Left colon (tissue), 2 donors: ENCODE measurements at regions not wholly inside any gene's neighbourhood (a gene's known extent, or its start where the extent isn't known, plus 50 kb on each side); places are given as distances from the start of the nearest gene placed in this dataset.

Source experiments
- ATAC-seq: fragments of 200-7000 bp; cut with Tn5 transposase; one replicate; pipeline ENCODE4 v1.9.1; 2020; ENCODE audit warnings: mild to moderate bottlenecking, moderate library complexity
- DNase-seq, 2 donors: peaks; one replicate each; pipeline ENCODE4 v3.0.0-alpha.2; 2020
- intact Hi-C, 2 donors: fragments of 100-400 bp; cut with DNase I in 1 of 2; cut with micrococcal nuclease in 1 of 2; formaldehyde crosslinking; loops; one replicate each; pipeline versions ENCODE4 v1.11.2 to v1.14.0; 2022; cut with DNase I, micrococcal nuclease
- donor health status: DM: no; HTN: no; CAD: no.
- donor health status: DM: yes; HTN: yes; CAD: no.

- ATAC-seq = no peak
- no peak for DNase-seq
- intact Hi-C loops = no loop called here
These were observed 851.6 kb downstream of the CENPC start for GRCh38 chr4:66693694-66694093.

GRCh38 chr4:66691101-66691500, 854.2 kb downstream of the CENPC start:
- intact Hi-C loops = no loop called here
- ATAC-seq (no peak), DNase-seq (no peak)

GRCh38 chr4:66688674-66689073, 856.6 kb downstream of the CENPC start:
- no peak for ATAC-seq
- no peak for DNase-seq

GRCh38 chr4:66687459-66687858, 857.8 kb downstream of the CENPC start:
- intact Hi-C loops = no loop called here
- ATAC-seq = no peak
- no peak for DNase-seq

More at GRCh38 chr4:66688674-66689073, 856.6 kb downstream of the CENPC start:
- intact Hi-C loops = no loop called here

- intact Hi-C loops = no loop called here
- no peak for ATAC-seq
These were observed 863.3 kb downstream of the CENPC start for GRCh38 chr4:66681962-66682361.

GRCh38 chr4:66667249-66667648, 878.1 kb downstream of the CENPC start:
- no peak for DNase-seq
- intact Hi-C loops = no loop called here
- ATAC-seq = no peak

More at GRCh38 chr4:66681962-66682361, 863.3 kb downstream of the CENPC start:
- no peak for DNase-seq

GRCh38 chr4:66662620-66663019, 882.7 kb downstream of the CENPC start:
- ATAC-seq = no peak
- intact Hi-C loops = no loop called here
- DNase-seq = no peak

GRCh38 chr4:66658809-66659208, 886.5 kb downstream of the CENPC start:
- DNase-seq = no peak
- ATAC-seq = no peak
- intact Hi-C loops = no loop called here

GRCh38 chr4:66655505-66655904, 889.8 kb downstream of the CENPC start:
- intact Hi-C loops = no loop called here
- no peak for DNase-seq
- ATAC-seq = no peak

- DNase-seq (no peak), ATAC-seq (no peak)
- intact Hi-C loops = no loop called here
These were observed 891.4 kb downstream of the CENPC start for GRCh38 chr4:66653937-66654336.

- ATAC-seq (no peak), DNase-seq (no peak)
- intact Hi-C loops = no loop called here
These were observed 896.1 kb downstream of the CENPC start for GRCh38 chr4:66649236-66649635.

- no peak for ATAC-seq
These were observed 897.4 kb downstream of the CENPC start for GRCh38 chr4:66647926-66648325.

GRCh38 chr4:66647476-66647875, 897.8 kb downstream of the CENPC start:
- ATAC-seq = no peak
- no peak for DNase-seq
- intact Hi-C loops = no loop called here

More at GRCh38 chr4:66647926-66648325, 897.4 kb downstream of the CENPC start:
- intact Hi-C loops = no loop called here
- DNase-seq = no peak

GRCh38 chr4:66640233-66640990, 904.9 kb downstream of the CENPC start:
- ATAC-seq = no peak
- DNase-seq = no peak
- intact Hi-C loops = no loop called here

GRCh38 chr4:66639361-66639760, 905.9 kb downstream of the CENPC start:
- no peak for ATAC-seq
- intact Hi-C loops = no loop called here
- no peak for DNase-seq

- ATAC-seq = no peak
- intact Hi-C loops = no loop called here
These were observed 909.0 kb downstream of the CENPC start for GRCh38 chr4:66636349-66636748.

GRCh38 chr4:66633477-66633876, 911.8 kb downstream of the CENPC start:
- no peak for DNase-seq
- ATAC-seq = no peak
- intact Hi-C loops = no loop called here

More at GRCh38 chr4:66636349-66636748, 909.0 kb downstream of the CENPC start:
- no peak for DNase-seq

GRCh38 chr4:66629927-66630326, 915.4 kb downstream of the CENPC start:
- no peak for DNase-seq
- intact Hi-C loops = no loop called here
- no peak for ATAC-seq

GRCh38 chr4:66628146-66628545, 917.2 kb downstream of the CENPC start:
- DNase-seq = no peak
- ATAC-seq = no peak
- intact Hi-C loops = no loop called here

- DNase-seq (no peak), ATAC-seq (no peak)
These were observed 919.8 kb downstream of the CENPC start for GRCh38 chr4:66625480-66625879.

GRCh38 chr4:66613591-66613990, 931.7 kb downstream of the CENPC start:
- DNase-seq (no peak), ATAC-seq (no peak)
- intact Hi-C loops = no loop called here

More at GRCh38 chr4:66625480-66625879, 919.8 kb downstream of the CENPC start:
- intact Hi-C loops = no loop called here
